IMR-90 (cell line): ENCODE measurements at regions not wholly inside any gene's neighbourhood (a gene's known extent, or its start where the extent isn't known, plus 50 kb on each side); places are given as distances from the start of the nearest gene placed in this dataset.

Experiments used
- ATAC-seq: fragments of 200-7000 bp; cut with Tn5 transposase; 2 replicates; pipeline ENCODE4 v1.9.1; 2020; ENCODE audit warnings: low read depth, mild to moderate bottlenecking, moderate library complexity
- BruUV-seq: library from RNA; stranded (reverse); fragments of 400-500 nt; replicated peaks from 2 replicates; lab custom pipeline; 2021; lab: Mats Ljungman, UMichigan
- CTCF ChIA-PET: fragments of 300-600 bp; formaldehyde crosslinking; extraction: SDS; loops from one replicate; lab custom pipeline; 2021; ENCODE audit warnings: antibody characterized with exemption; lab: Yijun Ruan, JAX
- POLR2A ChIA-PET: fragments of 300-600 bp; sonication (Branson Sonifier 250); formaldehyde crosslinking; loops from one replicate; lab custom pipeline; 2022; ENCODE audit warnings: antibody characterized with exemption; ENCODE audit not compliant: unreplicated experiment; lab: Charles Lee
- DNase-seq: peaks from one replicate; pipeline ENCODE4 v3.0.0; 2013
- H2AFZ ChIP-seq: replicated peaks from 2 replicates; pipeline ENCODE3; 2013; ENCODE audit warnings: low read length, mild to moderate bottlenecking; ENCODE audit not compliant: poor library complexity
- H2AK5ac ChIP-seq: 2 replicates; pipeline ENCODE4 v1.6.1; 2013; ENCODE audit warnings: low read depth, low read length, inconsistent platforms
- H2AK9ac ChIP-seq: replicated peaks from 2 replicates; pipeline ENCODE3; 2013; ENCODE audit warnings: mild to moderate bottlenecking, low read depth, low read length, moderate library complexity; ENCODE audit not compliant: poor library complexity
- H2BK120ac ChIP-seq: 2 replicates; pipeline ENCODE4 v1.6.1; 2013; ENCODE audit warnings: low read depth, low read length, inconsistent platforms
- H2BK15ac ChIP-seq: 3 replicates; pipeline ENCODE4 v1.6.1; 2013; ENCODE audit warnings: low read depth, low read length, inconsistent platforms
- H2BK20ac ChIP-seq: 2 replicates; pipeline ENCODE4 v1.6.1; 2013; ENCODE audit warnings: low read depth, mild to moderate bottlenecking, inconsistent platforms, low read length, moderate library complexity
- H2BK5ac ChIP-seq: 2 replicates; pipeline ENCODE4 v1.6.1; 2013; ENCODE audit warnings: mild to moderate bottlenecking, low read depth, low read length, inconsistent platforms; ENCODE audit not compliant: poor library complexity, severe bottlenecking
- H3K14ac ChIP-seq: replicated peaks from 2 replicates; pipeline ENCODE4 v1.6.1; 2013; ENCODE audit warnings: low read depth, low read length, inconsistent platforms
- H3K18ac ChIP-seq: 2 replicates; pipeline ENCODE4 v1.6.1; 2013; ENCODE audit warnings: low read depth, low read length, control low read depth
- H3K23ac ChIP-seq: 2 replicates; pipeline ENCODE4 v1.6.1; 2013; ENCODE audit warnings: low read depth, low read length, inconsistent platforms
- H3K27ac ChIP-seq: 2 replicates; pipeline ENCODE4 v1.5.1; 2013; ENCODE audit warnings: mild to moderate bottlenecking, control low read depth, low read length; ENCODE audit not compliant: insufficient read depth
- H3K27me3 ChIP-seq: 2 replicates; pipeline ENCODE4 v1.6.1; 2013; ENCODE audit warnings: low read length; ENCODE audit not compliant: control insufficient read depth, insufficient read depth
- H3K36me3 ChIP-seq: 2 replicates; pipeline ENCODE4 v1.6.1; 2013; ENCODE audit warnings: low read length, mixed read lengths; ENCODE audit not compliant: control insufficient read depth, insufficient read depth
- H3K4ac ChIP-seq: 2 replicates; pipeline ENCODE4 v1.6.1; 2013; ENCODE audit warnings: low read depth, low read length, inconsistent platforms
- H3K4me1 ChIP-seq: 2 replicates; pipeline ENCODE4 v1.6.1; 2013; ENCODE audit warnings: low read length, mixed read lengths; ENCODE audit not compliant: control insufficient read depth, insufficient read depth
- H3K4me2 ChIP-seq: 2 replicates; pipeline ENCODE4 v1.6.1; 2013; ENCODE audit warnings: low read depth, mild to moderate bottlenecking, control low read depth, low read length, moderate library complexity
- H3K4me3 ChIP-seq: 2 replicates; pipeline ENCODE4 v1.5.1; 2013; ENCODE audit warnings: low read depth, mild to moderate bottlenecking, control low read depth, low read length, moderate library complexity; ENCODE audit not compliant: insufficient read depth
- H3K56ac ChIP-seq: 2 replicates; pipeline ENCODE4 v1.6.1; 2013; ENCODE audit warnings: low read length, inconsistent platforms; ENCODE audit not compliant: insufficient read depth; ENCODE audit errors: extremely low read depth
- H3K79me1 ChIP-seq, 2 experiments: 2 replicates each; pipeline ENCODE4 v1.6.1; 2013; ENCODE audit warnings: low read length in 2 of 2, inconsistent platforms in 1 of 2, low read depth in 1 of 2
- H3K9ac ChIP-seq: 2 replicates; pipeline ENCODE4 v1.6.1; 2013; ENCODE audit warnings: low read depth, low read length, control low read depth
- H3K9me1 ChIP-seq: 2 replicates; pipeline ENCODE4 v1.6.1; 2013; ENCODE audit warnings: low read length, inconsistent platforms; ENCODE audit not compliant: insufficient read depth
- H3K9me3 ChIP-seq: 2 replicates; pipeline ENCODE4 v1.6.1; 2013; ENCODE audit warnings: low read length; ENCODE audit not compliant: control insufficient read depth, insufficient read depth
- H4K20me1 ChIP-seq: 2 replicates; pipeline ENCODE4 v1.6.1; 2013; ENCODE audit warnings: low read length, inconsistent platforms; ENCODE audit not compliant: insufficient read depth
- H4K5ac ChIP-seq: 2 replicates; pipeline ENCODE4 v1.6.1; 2013; ENCODE audit warnings: mild to moderate bottlenecking, low read depth, low read length, control low read depth
- H4K8ac ChIP-seq, 2 experiments: 2 replicates each; pipeline ENCODE4 v1.6.1; 2013; ENCODE audit warnings: low read depth in 2 of 2, low read length in 2 of 2, control low read depth in 1 of 2, inconsistent platforms in 1 of 2
- H4K91ac ChIP-seq: 2 replicates; pipeline ENCODE4 v1.6.1; 2013; ENCODE audit warnings: low read depth, low read length, inconsistent platforms; ENCODE audit not compliant: insufficient read depth
- CEBPB ChIP-seq: IDR thresholded peaks from 2 replicates; pipeline ENCODE4 v1.6.1; 2012; ENCODE audit warnings: low read depth, low read length, improper control_type of control experiment
- CHD1 ChIP-seq: IDR thresholded peaks from 2 replicates; pipeline ENCODE4 v1.6.1; 2012; ENCODE audit warnings: low read depth, low read length, improper control_type of control experiment
- MAZ ChIP-seq: IDR thresholded peaks from 2 replicates; pipeline ENCODE4 v1.6.1; 2012; ENCODE audit warnings: low read depth, mild to moderate bottlenecking, low read length, improper control_type of control experiment, moderate library complexity, borderline replicate concordance
- NFE2L2 ChIP-seq: fragments of 150-350 bp; IDR thresholded peaks from 2 replicates; pipeline ENCODE4 v1.6.1; 2016; ENCODE audit warnings: low read depth, mild to moderate bottlenecking, low read length
- POLR2A ChIP-seq: IDR thresholded peaks from 2 replicates; pipeline ENCODE4 v1.6.1; 2012; ENCODE audit warnings: mild to moderate bottlenecking, low read depth, low read length
- RAD21 ChIP-seq: IDR thresholded peaks from 2 replicates; pipeline ENCODE4 v1.6.1; 2012; ENCODE audit warnings: low read length, improper control_type of control experiment
- RCOR1 ChIP-seq: IDR thresholded peaks from 2 replicates; pipeline ENCODE4 v1.6.1; 2012; ENCODE audit warnings: mild to moderate bottlenecking, low read length, improper control_type of control experiment; ENCODE audit not compliant: insufficient replicate concordance
- WGBS, 2 experiments: methylation state at CpG; one replicate each; pipeline versions ENCODE4 v1.1.5 to v1.1.7; 2013; ENCODE audit warnings: missing lambda C conversion rate in 2 of 2; ENCODE audit not compliant: insufficient read length in 1 of 2; ENCODE audit errors: extremely low coverage in 2 of 2; 5-methylcytosine and 5-hydroxymethylcytosine counted together
- dilution Hi-C: fragments of 300-500 bp; cut with HindIII; formaldehyde crosslinking; loops from one replicate; pipeline ENCODE4 v1.14.3; 2018; ENCODE audit warnings: low sequenced_read_pairs; ENCODE audit not compliant: unreplicated experiment
- in situ Hi-C: fragments of 300-500 bp; cut with MboI; formaldehyde crosslinking; loops from 3 replicates; pipeline ENCODE4 v1.14.3; 2019; ENCODE audit warnings: low sequenced_read_pairs, inconsistent platforms, mixed read lengths
- intact Hi-C: fragments of 100-400 bp; cut with micrococcal nuclease; formaldehyde crosslinking; loops from 2 replicates; pipeline ENCODE4 v1.10.0; 2022
- TF ChIP-seq, protein P1 (sequence below): conservative IDR thresholded peaks from 2 replicates; pipeline ENCODE4 v1.5.1; 2012; ENCODE audit warnings: mild to moderate bottlenecking, low read depth, low read length, improper control_type of control experiment
- TF ChIP-seq, protein P2 (sequence below): fragments of 150-350 bp; IDR thresholded peaks from 2 replicates; pipeline ENCODE4 v1.6.1; 2017; ENCODE audit warnings: mild to moderate bottlenecking, antibody characterized with exemption, low read length, low read depth

DNA sequence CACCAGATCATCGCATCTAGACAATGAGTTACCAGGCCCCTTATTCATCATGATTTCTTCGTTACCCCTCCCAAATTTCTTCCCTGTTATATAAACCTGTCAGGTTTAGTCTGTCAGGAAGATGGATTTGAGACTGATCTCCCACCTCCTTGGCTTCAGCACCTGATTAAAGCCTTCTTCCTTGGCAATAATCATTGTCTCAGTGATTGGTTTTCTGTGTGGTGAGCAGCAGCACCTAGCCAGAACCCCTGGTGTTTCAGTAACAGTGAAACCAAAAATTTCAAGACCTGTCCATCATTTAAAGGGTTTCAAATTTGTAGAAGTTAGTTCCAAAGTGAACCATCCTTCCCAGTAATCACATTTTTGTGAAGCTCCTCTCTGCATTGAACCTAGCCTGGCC, 209.8 kb upstream of the GJE1 start:
- ChIA-PET CTCF (no interaction called here), POLR2A (no interaction called here)
- no peak overlapping the region for H4K8ac ChIP-seq
- H2BK15ac ChIP-seq: no peak overlapping the region
- no peak overlapping the region for H3K4ac ChIP-seq
- no peak overlapping the region for H3K9ac ChIP-seq
- intact Hi-C loops (no loop called here), dilution Hi-C loops (no loop called here), in situ Hi-C loops (no loop called here)
- DNase-seq (no peak), ATAC-seq (no peak)
- no CpG with 5 or more reads among the region's 2 CpGs for WGBS, 2 experiments
- H3K9me1 ChIP-seq: no peaks in the 10 kb centered on the region
- H3K27ac ChIP-seq: no peak overlapping the region
- H3K56ac ChIP-seq: no peak overlapping the region
- H3K18ac ChIP-seq: no peak overlapping the region
- H3K9me3 ChIP-seq: 0 out of 2 replicates have a peak, but pooled peaks cover 1% of the 10 kb centered on the region
- TF ChIP-seq CHD1 (no peak), CEBPB (no peak), MAZ (no peak), RCOR1 (no peak), NFE2L2 (no peak), RAD21 (no peak), POLR2A (no peak)
- TF ChIP-seq, protein P1, sequence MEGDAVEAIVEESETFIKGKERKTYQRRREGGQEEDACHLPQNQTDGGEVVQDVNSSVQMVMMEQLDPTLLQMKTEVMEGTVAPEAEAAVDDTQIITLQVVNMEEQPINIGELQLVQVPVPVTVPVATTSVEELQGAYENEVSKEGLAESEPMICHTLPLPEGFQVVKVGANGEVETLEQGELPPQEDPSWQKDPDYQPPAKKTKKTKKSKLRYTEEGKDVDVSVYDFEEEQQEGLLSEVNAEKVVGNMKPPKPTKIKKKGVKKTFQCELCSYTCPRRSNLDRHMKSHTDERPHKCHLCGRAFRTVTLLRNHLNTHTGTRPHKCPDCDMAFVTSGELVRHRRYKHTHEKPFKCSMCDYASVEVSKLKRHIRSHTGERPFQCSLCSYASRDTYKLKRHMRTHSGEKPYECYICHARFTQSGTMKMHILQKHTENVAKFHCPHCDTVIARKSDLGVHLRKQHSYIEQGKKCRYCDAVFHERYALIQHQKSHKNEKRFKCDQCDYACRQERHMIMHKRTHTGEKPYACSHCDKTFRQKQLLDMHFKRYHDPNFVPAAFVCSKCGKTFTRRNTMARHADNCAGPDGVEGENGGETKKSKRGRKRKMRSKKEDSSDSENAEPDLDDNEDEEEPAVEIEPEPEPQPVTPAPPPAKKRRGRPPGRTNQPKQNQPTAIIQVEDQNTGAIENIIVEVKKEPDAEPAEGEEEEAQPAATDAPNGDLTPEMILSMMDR: no peak
- TF ChIP-seq, protein P2, sequence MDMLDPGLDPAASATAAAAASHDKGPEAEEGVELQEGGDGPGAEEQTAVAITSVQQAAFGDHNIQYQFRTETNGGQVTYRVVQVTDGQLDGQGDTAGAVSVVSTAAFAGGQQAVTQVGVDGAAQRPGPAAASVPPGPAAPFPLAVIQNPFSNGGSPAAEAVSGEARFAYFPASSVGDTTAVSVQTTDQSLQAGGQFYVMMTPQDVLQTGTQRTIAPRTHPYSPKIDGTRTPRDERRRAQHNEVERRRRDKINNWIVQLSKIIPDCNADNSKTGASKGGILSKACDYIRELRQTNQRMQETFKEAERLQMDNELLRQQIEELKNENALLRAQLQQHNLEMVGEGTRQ: no peak
- H3K4me2 ChIP-seq: no peak overlapping the region
- no peaks in the 10 kb centered on the region for H3K27me3 ChIP-seq
- no peak overlapping the region for H2BK120ac ChIP-seq
- no peak overlapping the region for H3K23ac ChIP-seq
- H4K5ac ChIP-seq: no peak overlapping the region
- no TSS peak for BruUV-seq
- no peak overlapping the region for H2AK9ac ChIP-seq
- no peak overlapping the region for H2BK5ac ChIP-seq
- no peak overlapping the region for H3K4me3 ChIP-seq
- H3K4me1 ChIP-seq: no peaks in the 10 kb centered on the region
- H2BK20ac ChIP-seq: no peak overlapping the region
- no peaks in the 10 kb centered on the region for H3K79me1 ChIP-seq
- no peak overlapping the region for H3K14ac ChIP-seq
- no peak overlapping the region for H2AK5ac ChIP-seq
- H4K20me1 ChIP-seq: no peaks in the 10 kb centered on the region
- H3K36me3 ChIP-seq: no peaks in the 10 kb centered on the region
- no peak overlapping the region for H2AFZ ChIP-seq
- no peak overlapping the region for H4K91ac ChIP-seq
